HepG2 (cell line): ENCODE measurements at regions not wholly inside any gene's neighbourhood (a gene's known extent, or its start where the extent isn't known, plus 50 kb on each side); places are given as distances from the start of the nearest gene placed in this dataset.

Experiments
- ATAC-seq: fragments of 200-7000 bp; cut with Tn5 transposase; 3 replicates; pipeline ENCODE4 v1.9.1; 2020; ENCODE audit warnings: mild to moderate bottlenecking, moderate library complexity
- BruUV-seq: library from RNA; stranded (reverse); fragments of 400-500 nt; replicated peaks from 2 replicates; lab custom pipeline; 2021; lab: Mats Ljungman, UMichigan
- CTCF ChIA-PET: fragments of 300-600 bp; formaldehyde crosslinking; extraction: SDS; loops from one replicate; lab custom pipeline; 2021; ENCODE audit warnings: low total read pairs, inconsistent platforms, low intra/inter-chr PET ratio; lab: Yijun Ruan, JAX
- POLR2A ChIA-PET: fragments of 350-600 bp; sonication (Branson Sonifier 250); formaldehyde crosslinking; loops from one replicate; lab custom pipeline; 2020; ENCODE audit warnings: antibody characterized with exemption, inconsistent platforms; lab: Yijun Ruan, JAX
- DNase-seq: peaks from one replicate; pipeline ENCODE4 v3.0.0-alpha.2; 2015; ENCODE audit warnings: low spot score
- FAIRE-seq: peaks from 3 replicates; lab custom pipeline; 2011; peaks lifted over from hg19 to GRCh38; lab: Jason Lieb, UNC
- H2AFZ ChIP-seq: one replicate; pipeline ENCODE4 v1.6.1; 2011; ENCODE audit warnings: low read length, inconsistent platforms
- H3K27ac ChIP-seq: fragments of 300-600 bp; 3 replicates; pipeline ENCODE4 v1.8.0; 2011; ENCODE audit warnings: mixed run types, mild to moderate bottlenecking, mixed read lengths, low read length, inconsistent platforms; ENCODE audit not compliant: insufficient read depth; ENCODE audit errors: extremely low read length
- H3K27me3 ChIP-seq, 2 experiments: fragments of 200-600 bp in 1 of 2; 2 replicates in 1 of 2; 3 replicates in 1 of 2; pipeline versions ENCODE4 v1.6.0 to v1.8.0; 2011; ENCODE audit warnings: low read length in 2 of 2, mild to moderate bottlenecking in 2 of 2, moderate library complexity in 2 of 2, inconsistent platforms in 1 of 2; ENCODE audit not compliant: insufficient read depth in 2 of 2, control insufficient read depth in 1 of 2
- H3K36me3 ChIP-seq, 2 experiments: fragments of 200-600 bp in 1 of 2; replicated peaks in 1 of 2; 2 replicates in 1 of 2; 3 replicates in 1 of 2; pipeline versions ENCODE4 v1.5.1 to v1.8.0; 2011; ENCODE audit warnings: low read length in 2 of 2, inconsistent platforms in 1 of 2; ENCODE audit not compliant: insufficient read depth in 2 of 2, control insufficient read depth in 1 of 2
- H3K4me1 ChIP-seq: 2 replicates; pipeline ENCODE4 v1.5.1; 2012; ENCODE audit warnings: low read length, inconsistent platforms; ENCODE audit not compliant: insufficient read depth
- H3K4me2 ChIP-seq: 2 replicates; pipeline ENCODE4 v1.6.0; 2011; ENCODE audit warnings: low read depth, low read length, inconsistent platforms
- H3K4me3 ChIP-seq, 3 experiments: fragments of 200-600 bp in 1 of 3; sonication (generic), shearing (Covaris generic) in 1 of 3; replicated peaks in 1 of 3; 2 replicates each; pipeline ENCODE4 v1.5.1; 2011 to 2016; ENCODE audit warnings: low read length in 3 of 3, inconsistent platforms in 2 of 3, low read depth in 2 of 3, mild to moderate bottlenecking in 2 of 3, control low read depth in 1 of 3, mixed read lengths in 1 of 3; ENCODE audit not compliant: insufficient read depth in 1 of 3
- H3K79me2 ChIP-seq: one replicate; pipeline ENCODE4 v1.6.1; 2011; ENCODE audit warnings: low read length, inconsistent platforms; ENCODE audit not compliant: insufficient read depth
- H3K9ac ChIP-seq: 2 replicates; pipeline ENCODE4 v1.6.0; 2011; ENCODE audit warnings: mild to moderate bottlenecking, low read depth, low read length, inconsistent platforms; ENCODE audit not compliant: insufficient read depth
- H3K9me3 ChIP-seq: 2 replicates; pipeline ENCODE4 v1.5.1; 2012; ENCODE audit warnings: mild to moderate bottlenecking, low read length
- H4K20me1 ChIP-seq: 2 replicates; pipeline ENCODE4 v1.6.0; 2011; ENCODE audit warnings: inconsistent platforms, mild to moderate bottlenecking, low read length, moderate library complexity; ENCODE audit not compliant: insufficient read depth
- HHEX ChIP-seq: IDR thresholded peaks from 2 replicates; pipeline ENCODE4 v1.6.1; 2016; ENCODE audit warnings: control low read depth
- RBM22 ChIP-seq: fragments of 200-400 bp; formaldehyde crosslinking; optimal IDR thresholded peaks from 2 replicates; pipeline ENCODE3; 2017; ENCODE audit warnings: mild to moderate bottlenecking, low read length, moderate library complexity
- ZNF816 ChIP-seq: sonication (generic); formaldehyde crosslinking; IDR thresholded peaks from 2 replicates; pipeline ENCODE4 v1.8.0; 2022; ENCODE audit warnings: missing genetic modification reagents, mild to moderate bottlenecking, borderline replicate concordance
- ZNF879 ChIP-seq: sonication (generic); formaldehyde crosslinking; IDR thresholded peaks from 2 replicates; pipeline ENCODE4 v1.8.1; 2023; ENCODE audit warnings: missing genetic modification reagents
- ZNF891 ChIP-seq: sonication (generic); formaldehyde crosslinking; IDR thresholded peaks from 2 replicates; pipeline ENCODE4 v1.5.0; 2020; ENCODE audit warnings: mild to moderate bottlenecking, missing genetic modification reagents
- WGBS: methylation state at CpG from one replicate; pipeline ENCODE4 v1.1.6; 2017; ENCODE audit warnings: low lambda C conversion rate; 5-methylcytosine and 5-hydroxymethylcytosine counted together
- in situ Hi-C: cut with HindIII; loops from 2 replicates; pipeline ENCODE4 v1.10.0; 2017; ENCODE audit warnings: low pct_unique_long_range_greater_than_20kb; ENCODE audit not compliant: extremely low pct_ligation_motif_present
- intact Hi-C: fragments of 100-400 bp; cut with micrococcal nuclease; formaldehyde crosslinking; loops from one replicate; pipeline ENCODE4 v1.10.0; 2022; ENCODE audit not compliant: unreplicated experiment

GRCh38 chr11:71190551-71190950 lies 61.8 kb downstream of the SHANK2 start:
- Histone ChIP-seq H3K9ac (no peak overlapping the region), H3K4me2 (no peak overlapping the region), H4K20me1 (peaks cover 20% of the 10 kb centered on the region; the same call in 1 of the 2 replicates), H3K9me3 (no peaks in the 10 kb centered on the region), H3K4me1 (peaks cover 26% of the 10 kb centered on the region), H3K36me3 (peaks cover 18 to 68% of the 10 kb centered on the region in 2 experiments; a peak in 4 of 5 replicates), H2AFZ (no peak overlapping the region), H3K27me3 (no peaks in the 10 kb centered on the region), H3K79me2 (peaks cover 37% of the 10 kb centered on the region), H3K27ac (no peak overlapping the region), H3K4me3 (no peak overlapping the region)
- WGBS, result over 99% methylated on average over 10 of the region's 14 CpGs
- no peak for TF ChIP-seq ZNF891 (CRISPR knock-in tag)
- TF ChIP-seq HHEX, result no peak
- no peak for TF ChIP-seq ZNF879 (CRISPR knock-in tag)
- peak; percentile 46 for TF ChIP-seq RBM22
- in situ Hi-C loops (no loop called here), intact Hi-C loops (no loop called here)
- no peak for DNase-seq
- no TSS peak for BruUV-seq
- CTCF ChIA-PET, result no interaction called here
- no peak for ATAC-seq
- POLR2A ChIA-PET, result no interaction called here
- no peak for FAIRE-seq

DNA sequence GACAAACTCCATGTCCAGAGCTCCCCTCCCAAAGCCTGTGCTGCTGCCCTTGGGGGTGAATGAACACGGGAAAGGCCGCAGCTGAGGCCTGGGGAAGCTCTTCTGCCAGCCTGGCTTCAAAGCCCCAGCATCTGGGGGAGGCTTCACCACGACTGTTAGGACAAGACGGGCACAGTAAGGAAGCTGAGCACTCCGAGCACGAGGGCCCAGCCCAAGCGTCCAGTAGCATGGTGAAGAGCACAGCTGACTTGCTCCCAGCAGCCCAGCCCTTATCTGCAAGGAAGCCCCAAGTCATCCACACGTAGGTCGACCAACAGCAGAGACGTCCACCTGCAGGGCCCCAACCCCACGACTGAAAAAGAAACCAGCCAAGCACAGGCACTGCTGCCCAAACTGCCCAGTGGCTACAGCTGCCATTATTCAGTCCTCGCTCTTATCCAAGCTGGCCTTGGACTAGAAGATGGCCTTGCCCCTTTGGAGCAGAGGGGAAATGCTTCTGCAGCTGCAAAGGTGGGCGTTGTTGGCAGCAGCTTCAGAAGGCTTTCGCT lies 62.5 kb downstream of the SHANK2 start:
- CTCF ChIA-PET, result no interaction called here
- Histone ChIP-seq H3K4me3 (no peak overlapping the region), H3K4me1 (peaks cover 24% of the 10 kb centered on the region), H4K20me1 (peaks cover 22% of the 10 kb centered on the region; the same call in 1 of the 2 replicates), H3K27me3 (no peaks in the 10 kb centered on the region), H3K27ac (no peak overlapping the region), H3K9me3 (no peaks in the 10 kb centered on the region), H3K4me2 (no peak overlapping the region), H3K9ac (no peak overlapping the region), H2AFZ (no peak overlapping the region), H3K79me2 (peaks cover 43% of the 10 kb centered on the region), H3K36me3 (peaks cover 21 to 72% of the 10 kb centered on the region in 2 experiments; a peak in 4 of 5 replicates)
- DNase-seq, result no peak
- 94% methylated on average over 9 of the region's 14 CpGs for WGBS
- intact Hi-C loops, result no loop called here
- TF ChIP-seq RBM22 (peak; percentile 25), ZNF816 (CRISPR knock-in tag) (no peak)
- ATAC-seq, result no peak
- no peak for FAIRE-seq
- in situ Hi-C loops, result no loop called here
- POLR2A ChIA-PET, result no interaction called here
- no TSS peak for BruUV-seq
